GM23338 (cell line): ENCODE measurements at regions not wholly inside any gene's neighbourhood (a gene's known extent, or its start where the extent isn't known, plus 50 kb on each side); places are given as distances from the start of the nearest gene placed in this dataset.

Source experiments
- ATAC-seq: fragments of 200-7000 bp; cut with Tn5 transposase; 3 replicates; pipeline ENCODE4 v1.9.1; 2020
- DNase-seq: peaks from one replicate; pipeline ENCODE4 v3.0.0-alpha.2; 2015; ENCODE audit warnings: low spot score
- H2AFZ ChIP-seq: fragments of 200-600 bp; sonication (generic); 2 replicates; pipeline ENCODE4 v1.8.0; 2016; ENCODE audit warnings: antibody characterized with exemption, mild to moderate bottlenecking, moderate library complexity
- H3F3A ChIP-seq: fragments of 200-600 bp; sonication (generic); replicated peaks from 2 replicates; pipeline ENCODE4 v1.8.0; 2017; ENCODE audit warnings: antibody characterized with exemption, mixed run types, low read depth
- H3K27ac ChIP-seq: fragments of 200-600 bp; sonication (generic); 2 replicates; pipeline ENCODE4 v1.6.1; 2016; ENCODE audit warnings: low read depth
- H3K27me3 ChIP-seq: fragments of 200-600 bp; sonication (generic); 2 replicates; pipeline ENCODE4 v1.8.0; 2016; ENCODE audit warnings: mild to moderate bottlenecking, mixed run types, moderate library complexity; ENCODE audit not compliant: insufficient read depth
- H3K36me3 ChIP-seq: fragments of 200-600 bp; sonication (generic); 2 replicates; pipeline ENCODE4 v1.8.0; 2016; ENCODE audit warnings: mild to moderate bottlenecking; ENCODE audit not compliant: insufficient read depth
- H3K4me1 ChIP-seq: fragments of 200-600 bp; sonication (generic); 2 replicates; pipeline ENCODE4 v1.8.0; 2016; ENCODE audit warnings: mild to moderate bottlenecking, moderate library complexity; ENCODE audit not compliant: insufficient read depth
- H3K4me2 ChIP-seq: fragments of 200-600 bp; sonication (generic); 2 replicates; pipeline ENCODE4 v1.7.1; 2017; ENCODE audit warnings: mixed run types
- H3K4me3 ChIP-seq: fragments of 200-600 bp; sonication (generic); 2 replicates; pipeline ENCODE4 v1.6.1; 2016; ENCODE audit warnings: mixed run types
- H3K79me2 ChIP-seq: fragments of 200-600 bp; sonication (generic); replicated peaks from 2 replicates; pipeline ENCODE4 v1.8.0; 2017; ENCODE audit warnings: mild to moderate bottlenecking; ENCODE audit not compliant: insufficient read depth
- H3K9me2 ChIP-seq: fragments of 200-600 bp; sonication (generic); 2 replicates; pipeline ENCODE4 v1.8.0; 2017; ENCODE audit not compliant: insufficient read depth
- H4K20me1 ChIP-seq: fragments of 200-600 bp; sonication (generic); replicated peaks from 2 replicates; pipeline ENCODE4 v1.8.0; 2017; ENCODE audit warnings: mild to moderate bottlenecking; ENCODE audit not compliant: insufficient read depth
- H3K27ac Mint-ChIP-seq: 2 replicates; pipeline ENCODE4 v1.8.0; 2020; ENCODE audit warnings: inconsistent platforms, mild to moderate bottlenecking, moderate library complexity, mixed read lengths
- H3K27me3 Mint-ChIP-seq: 3 replicates; pipeline ENCODE4 v1.8.0; 2022; ENCODE audit warnings: low read depth, mild to moderate bottlenecking, moderate library complexity, mixed read lengths, inconsistent platforms; ENCODE audit not compliant: insufficient read depth, poor library complexity
- H3K36me3 Mint-ChIP-seq: 3 replicates; pipeline ENCODE4 v1.8.0; 2021; ENCODE audit warnings: low read depth, mild to moderate bottlenecking, inconsistent platforms, moderate library complexity, mixed read lengths
- H3K4me1 Mint-ChIP-seq: 3 replicates; pipeline ENCODE4 v1.8.0; 2020; ENCODE audit warnings: mild to moderate bottlenecking, inconsistent platforms, mixed read lengths
- H3K4me3 Mint-ChIP-seq: 3 replicates; pipeline ENCODE4 v1.8.0; 2021; ENCODE audit warnings: moderate library complexity, mild to moderate bottlenecking, inconsistent platforms, mixed read lengths
- H3K9me3 Mint-ChIP-seq: 3 replicates; pipeline ENCODE4 v1.8.0; 2020; ENCODE audit warnings: moderate library complexity, mild to moderate bottlenecking, inconsistent platforms, mixed read lengths
- CREB1 ChIP-seq: fragments of 250-450 bp; sonication (Bioruptor Pico); IDR thresholded peaks from 2 replicates; pipeline ENCODE4 v1.5.0; 2020; ENCODE audit warnings: low read depth, mild to moderate bottlenecking, moderate library complexity
- EZH2 ChIP-seq: fragments of 200-600 bp; sonication (generic); IDR thresholded peaks from one replicate; pipeline ENCODE4 v1.8.0; 2017; ENCODE audit warnings: antibody characterized with exemption, mild to moderate bottlenecking, low read depth; ENCODE audit not compliant: unreplicated experiment
- EZH2phosphoT487 ChIP-seq: fragments of 200-600 bp; sonication (generic); IDR thresholded peaks from one replicate; pipeline ENCODE4 v1.8.1; 2018; ENCODE audit warnings: antibody characterized with exemption; ENCODE audit not compliant: unreplicated experiment
- JUNB ChIP-seq: IDR thresholded peaks from one replicate; pipeline ENCODE4 v1.6.1; 2016; ENCODE audit warnings: antibody characterized with exemption; ENCODE audit not compliant: unreplicated experiment
- POLR2AphosphoS5 ChIP-seq: IDR thresholded peaks from 2 replicates; pipeline ENCODE4 v1.6.1; 2016; ENCODE audit warnings: antibody characterized with exemption, low read depth
- STAT1 ChIP-seq: IDR thresholded peaks from one replicate; pipeline ENCODE4 v1.6.1; 2016; ENCODE audit warnings: antibody characterized with exemption; ENCODE audit not compliant: unreplicated experiment
- ZNF114 ChIP-seq: fragments of 250-450 bp; sonication (Bioruptor Pico); IDR thresholded peaks from 2 replicates; pipeline ENCODE4 v1.5.0; 2020; ENCODE audit warnings: mild to moderate bottlenecking, moderate library complexity
- ZNF331 ChIP-seq: fragments of 250-450 bp; sonication (Bioruptor Pico); IDR thresholded peaks from 2 replicates; pipeline ENCODE4 v1.5.0; 2020; ENCODE audit warnings: low read depth, mild to moderate bottlenecking, moderate library complexity
- TF ChIP-seq, protein P1 (sequence below): IDR thresholded peaks from one replicate; pipeline ENCODE4 v1.6.1; 2018; ENCODE audit warnings: antibody characterized with exemption; ENCODE audit not compliant: unreplicated experiment
- TF ChIP-seq, protein P2 (sequence below): fragments of 250-450 bp; sonication (Bioruptor Pico); IDR thresholded peaks from 2 replicates; pipeline ENCODE4 v1.5.0; 2020; ENCODE audit warnings: mild to moderate bottlenecking, moderate library complexity
- TF ChIP-seq, protein P3 (sequence below), 2 experiments: fragments of 200-600 bp in 1 of 2; sonication (generic) in 1 of 2; conservative IDR thresholded peaks; 2 replicates each; pipeline versions ENCODE4 v1.5.1 to v1.6.1; 2016 to 2017; ENCODE audit warnings: antibody characterized with exemption in 2 of 2, low read depth in 2 of 2, mild to moderate bottlenecking in 2 of 2, moderate library complexity in 1 of 2
- TF ChIP-seq, protein P4 (sequence below): IDR thresholded peaks from 2 replicates; pipeline ENCODE4 v1.6.1; 2016; ENCODE audit warnings: antibody characterized with exemption

DNA sequence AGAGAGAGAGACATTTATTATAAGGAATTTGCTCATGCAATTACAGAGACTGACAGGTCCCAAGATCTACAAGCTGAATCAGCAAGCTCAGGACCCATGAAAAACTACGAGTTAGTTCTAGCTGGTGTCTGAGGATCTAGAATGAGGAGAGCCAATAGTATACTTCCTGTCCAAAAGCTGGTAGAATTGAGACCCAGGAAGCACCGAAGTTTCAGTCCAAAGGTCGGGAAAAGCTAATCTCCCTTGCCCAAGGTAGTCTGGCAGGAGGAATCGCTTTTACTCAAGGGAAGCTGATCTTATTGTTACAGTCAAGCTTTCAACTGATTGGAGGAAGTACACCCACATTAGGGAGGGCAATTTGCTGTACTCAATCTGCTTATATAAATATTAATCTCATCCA, 389.6 kb downstream of the ADCYAP1 start:
- Mint-ChIP-seq H3K4me1 (peaks cover 10% of the 10 kb centered on the region; the same call in 2 of the 3 replicates), H3K27ac (no peak overlapping the region), H3K4me3 (no peak overlapping the region), H3K27me3 (peaks cover 2% of the 10 kb centered on the region), H3K9me3 (no peaks in the 10 kb centered on the region), H3K36me3 (no peaks in the 10 kb centered on the region)
- Histone ChIP-seq H3K4me3 (no peak overlapping the region), H3K27me3 (no peaks in the 10 kb centered on the region), H3K79me2 (no peaks in the 10 kb centered on the region), H3K4me2 (no peak overlapping the region), H3K9me2 (peaks cover 9% of the 10 kb centered on the region; the same call in 1 of the 2 replicates), H3K4me1 (peaks cover 6% of the 10 kb centered on the region; the same call in 1 of the 2 replicates), H4K20me1 (no peaks in the 10 kb centered on the region), H3F3A (no peaks in the 10 kb centered on the region), H2AFZ (no peak overlapping the region), H3K36me3 (no peaks in the 10 kb centered on the region), H3K27ac (no peak overlapping the region)
- no peak for ATAC-seq
- no peak for DNase-seq
- TF ChIP-seq POLR2AphosphoS5 (no peak), STAT1 (no peak), EZH2phosphoT487 (no peak), ZNF114 (no peak), EZH2 (no peak), JUNB (no peak), CREB1 (CRISPR knock-in tag) (no peak), ZNF331 (no peak)
- TF ChIP-seq, protein P1, sequence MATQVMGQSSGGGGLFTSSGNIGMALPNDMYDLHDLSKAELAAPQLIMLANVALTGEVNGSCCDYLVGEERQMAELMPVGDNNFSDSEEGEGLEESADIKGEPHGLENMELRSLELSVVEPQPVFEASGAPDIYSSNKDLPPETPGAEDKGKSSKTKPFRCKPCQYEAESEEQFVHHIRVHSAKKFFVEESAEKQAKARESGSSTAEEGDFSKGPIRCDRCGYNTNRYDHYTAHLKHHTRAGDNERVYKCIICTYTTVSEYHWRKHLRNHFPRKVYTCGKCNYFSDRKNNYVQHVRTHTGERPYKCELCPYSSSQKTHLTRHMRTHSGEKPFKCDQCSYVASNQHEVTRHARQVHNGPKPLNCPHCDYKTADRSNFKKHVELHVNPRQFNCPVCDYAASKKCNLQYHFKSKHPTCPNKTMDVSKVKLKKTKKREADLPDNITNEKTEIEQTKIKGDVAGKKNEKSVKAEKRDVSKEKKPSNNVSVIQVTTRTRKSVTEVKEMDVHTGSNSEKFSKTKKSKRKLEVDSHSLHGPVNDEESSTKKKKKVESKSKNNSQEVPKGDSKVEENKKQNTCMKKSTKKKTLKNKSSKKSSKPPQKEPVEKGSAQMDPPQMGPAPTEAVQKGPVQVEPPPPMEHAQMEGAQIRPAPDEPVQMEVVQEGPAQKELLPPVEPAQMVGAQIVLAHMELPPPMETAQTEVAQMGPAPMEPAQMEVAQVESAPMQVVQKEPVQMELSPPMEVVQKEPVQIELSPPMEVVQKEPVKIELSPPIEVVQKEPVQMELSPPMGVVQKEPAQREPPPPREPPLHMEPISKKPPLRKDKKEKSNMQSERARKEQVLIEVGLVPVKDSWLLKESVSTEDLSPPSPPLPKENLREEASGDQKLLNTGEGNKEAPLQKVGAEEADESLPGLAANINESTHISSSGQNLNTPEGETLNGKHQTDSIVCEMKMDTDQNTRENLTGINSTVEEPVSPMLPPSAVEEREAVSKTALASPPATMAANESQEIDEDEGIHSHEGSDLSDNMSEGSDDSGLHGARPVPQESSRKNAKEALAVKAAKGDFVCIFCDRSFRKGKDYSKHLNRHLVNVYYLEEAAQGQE = no peak
- TF ChIP-seq, protein P2, sequence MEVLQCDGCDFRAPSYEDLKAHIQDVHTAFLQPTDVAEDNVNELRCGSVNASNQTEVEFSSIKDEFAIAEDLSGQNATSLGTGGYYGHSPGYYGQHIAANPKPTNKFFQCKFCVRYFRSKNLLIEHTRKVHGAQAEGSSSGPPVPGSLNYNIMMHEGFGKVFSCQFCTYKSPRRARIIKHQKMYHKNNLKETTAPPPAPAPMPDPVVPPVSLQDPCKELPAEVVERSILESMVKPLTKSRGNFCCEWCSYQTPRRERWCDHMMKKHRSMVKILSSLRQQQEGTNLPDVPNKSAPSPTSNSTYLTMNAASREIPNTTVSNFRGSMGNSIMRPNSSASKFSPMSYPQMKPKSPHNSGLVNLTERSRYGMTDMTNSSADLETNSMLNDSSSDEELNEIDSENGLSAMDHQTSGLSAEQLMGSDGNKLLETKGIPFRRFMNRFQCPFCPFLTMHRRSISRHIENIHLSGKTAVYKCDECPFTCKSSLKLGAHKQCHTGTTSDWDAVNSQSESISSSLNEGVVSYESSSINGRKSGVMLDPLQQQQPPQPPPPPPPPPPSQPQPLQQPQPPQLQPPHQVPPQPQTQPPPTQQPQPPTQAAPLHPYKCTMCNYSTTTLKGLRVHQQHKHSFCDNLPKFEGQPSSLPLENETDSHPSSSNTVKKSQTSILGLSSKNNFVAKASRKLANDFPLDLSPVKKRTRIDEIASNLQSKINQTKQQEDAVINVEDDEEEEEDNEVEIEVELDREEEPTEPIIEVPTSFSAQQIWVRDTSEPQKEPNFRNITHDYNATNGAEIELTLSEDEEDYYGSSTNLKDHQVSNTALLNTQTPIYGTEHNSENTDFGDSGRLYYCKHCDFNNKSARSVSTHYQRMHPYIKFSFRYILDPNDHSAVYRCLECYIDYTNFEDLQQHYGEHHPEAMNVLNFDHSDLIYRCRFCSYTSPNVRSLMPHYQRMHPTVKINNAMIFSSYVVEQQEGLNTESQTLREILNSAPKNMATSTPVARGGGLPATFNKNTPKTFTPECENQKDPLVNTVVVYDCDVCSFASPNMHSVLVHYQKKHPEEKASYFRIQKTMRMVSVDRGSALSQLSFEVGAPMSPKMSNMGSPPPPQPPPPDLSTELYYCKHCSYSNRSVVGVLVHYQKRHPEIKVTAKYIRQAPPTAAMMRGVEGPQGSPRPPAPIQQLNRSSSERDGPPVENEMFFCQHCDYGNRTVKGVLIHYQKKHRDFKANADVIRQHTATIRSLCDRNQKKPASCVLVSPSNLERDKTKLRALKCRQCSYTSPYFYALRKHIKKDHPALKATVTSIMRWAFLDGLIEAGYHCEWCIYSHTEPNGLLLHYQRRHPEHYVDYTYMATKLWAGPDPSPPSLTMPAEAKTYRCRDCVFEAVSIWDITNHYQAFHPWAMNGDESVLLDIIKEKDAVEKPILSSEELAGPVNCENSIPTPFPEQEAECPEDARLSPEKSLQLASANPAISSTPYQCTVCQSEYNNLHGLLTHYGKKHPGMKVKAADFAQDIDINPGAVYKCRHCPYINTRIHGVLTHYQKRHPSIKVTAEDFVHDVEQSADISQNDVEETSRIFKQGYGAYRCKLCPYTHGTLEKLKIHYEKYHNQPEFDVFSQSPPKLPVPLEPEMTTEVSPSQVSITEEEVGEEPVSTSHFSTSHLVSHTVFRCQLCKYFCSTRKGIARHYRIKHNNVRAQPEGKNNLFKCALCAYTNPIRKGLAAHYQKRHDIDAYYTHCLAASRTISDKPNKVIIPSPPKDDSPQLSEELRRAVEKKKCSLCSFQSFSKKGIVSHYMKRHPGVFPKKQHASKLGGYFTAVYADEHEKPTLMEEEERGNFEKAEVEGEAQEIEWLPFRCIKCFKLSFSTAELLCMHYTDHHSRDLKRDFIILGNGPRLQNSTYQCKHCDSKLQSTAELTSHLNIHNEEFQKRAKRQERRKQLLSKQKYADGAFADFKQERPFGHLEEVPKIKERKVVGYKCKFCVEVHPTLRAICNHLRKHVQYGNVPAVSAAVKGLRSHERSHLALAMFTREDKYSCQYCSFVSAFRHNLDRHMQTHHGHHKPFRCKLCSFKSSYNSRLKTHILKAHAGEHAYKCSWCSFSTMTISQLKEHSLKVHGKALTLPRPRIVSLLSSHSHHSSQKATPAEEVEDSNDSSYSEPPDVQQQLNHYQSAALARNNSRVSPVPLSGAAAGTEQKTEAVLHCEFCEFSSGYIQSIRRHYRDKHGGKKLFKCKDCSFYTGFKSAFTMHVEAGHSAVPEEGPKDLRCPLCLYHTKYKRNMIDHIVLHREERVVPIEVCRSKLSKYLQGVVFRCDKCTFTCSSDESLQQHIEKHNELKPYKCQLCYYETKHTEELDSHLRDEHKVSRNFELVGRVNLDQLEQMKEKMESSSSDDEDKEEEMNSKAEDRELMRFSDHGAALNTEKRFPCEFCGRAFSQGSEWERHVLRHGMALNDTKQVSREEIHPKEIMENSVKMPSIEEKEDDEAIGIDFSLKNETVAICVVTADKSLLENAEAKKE (CRISPR knock-in tag) = no peak
- TF ChIP-seq, protein P3, sequence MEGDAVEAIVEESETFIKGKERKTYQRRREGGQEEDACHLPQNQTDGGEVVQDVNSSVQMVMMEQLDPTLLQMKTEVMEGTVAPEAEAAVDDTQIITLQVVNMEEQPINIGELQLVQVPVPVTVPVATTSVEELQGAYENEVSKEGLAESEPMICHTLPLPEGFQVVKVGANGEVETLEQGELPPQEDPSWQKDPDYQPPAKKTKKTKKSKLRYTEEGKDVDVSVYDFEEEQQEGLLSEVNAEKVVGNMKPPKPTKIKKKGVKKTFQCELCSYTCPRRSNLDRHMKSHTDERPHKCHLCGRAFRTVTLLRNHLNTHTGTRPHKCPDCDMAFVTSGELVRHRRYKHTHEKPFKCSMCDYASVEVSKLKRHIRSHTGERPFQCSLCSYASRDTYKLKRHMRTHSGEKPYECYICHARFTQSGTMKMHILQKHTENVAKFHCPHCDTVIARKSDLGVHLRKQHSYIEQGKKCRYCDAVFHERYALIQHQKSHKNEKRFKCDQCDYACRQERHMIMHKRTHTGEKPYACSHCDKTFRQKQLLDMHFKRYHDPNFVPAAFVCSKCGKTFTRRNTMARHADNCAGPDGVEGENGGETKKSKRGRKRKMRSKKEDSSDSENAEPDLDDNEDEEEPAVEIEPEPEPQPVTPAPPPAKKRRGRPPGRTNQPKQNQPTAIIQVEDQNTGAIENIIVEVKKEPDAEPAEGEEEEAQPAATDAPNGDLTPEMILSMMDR (conservative IDR thresholded peaks at IDR 0.05; ENCODE audit: low read depth in 2 of 2) = no peak
- TF ChIP-seq, protein P4, sequence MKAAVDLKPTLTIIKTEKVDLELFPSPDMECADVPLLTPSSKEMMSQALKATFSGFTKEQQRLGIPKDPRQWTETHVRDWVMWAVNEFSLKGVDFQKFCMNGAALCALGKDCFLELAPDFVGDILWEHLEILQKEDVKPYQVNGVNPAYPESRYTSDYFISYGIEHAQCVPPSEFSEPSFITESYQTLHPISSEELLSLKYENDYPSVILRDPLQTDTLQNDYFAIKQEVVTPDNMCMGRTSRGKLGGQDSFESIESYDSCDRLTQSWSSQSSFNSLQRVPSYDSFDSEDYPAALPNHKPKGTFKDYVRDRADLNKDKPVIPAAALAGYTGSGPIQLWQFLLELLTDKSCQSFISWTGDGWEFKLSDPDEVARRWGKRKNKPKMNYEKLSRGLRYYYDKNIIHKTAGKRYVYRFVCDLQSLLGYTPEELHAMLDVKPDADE = no peak
